GM12891 (cell line): ENCODE measurements at regions not wholly inside any gene's neighbourhood (a gene's known extent, or its start where the extent isn't known, plus 50 kb on each side); places are given as distances from the start of the nearest gene placed in this dataset.
A peak's percentile ranks its signal among the peaks of the same experiment; 100 is the strongest.

ENCODE experiments used
- DNase-seq: peaks from one replicate; pipeline ENCODE4 v3.0.0; 2011; ENCODE audit warnings: low spot score; ENCODE audit not compliant: insufficient read length
- FAIRE-seq: peaks from 2 replicates; lab custom pipeline; 2011; peaks lifted over from hg19 to GRCh38; lab: Jason Lieb, UNC
- PAX5 ChIP-seq: IDR thresholded peaks from 2 replicates; pipeline ENCODE4 v1.6.1; 2011; ENCODE audit warnings: low read length, moderate library complexity, mild to moderate bottlenecking; ENCODE audit not compliant: insufficient read depth, severe bottlenecking
- POLR2AphosphoS5 ChIP-seq: IDR thresholded peaks from 2 replicates; pipeline ENCODE4 v1.6.1; 2011; ENCODE audit warnings: low read depth, low read length, control low read depth
- POU2F2 ChIP-seq: IDR thresholded peaks from 2 replicates; pipeline ENCODE4 v1.6.1; 2011; ENCODE audit warnings: low read depth, mild to moderate bottlenecking, control low read depth, low read length, moderate library complexity
- SPI1 ChIP-seq: IDR thresholded peaks from 2 replicates; pipeline ENCODE4 v1.6.1; 2011; ENCODE audit warnings: low read depth, low read length, control low read depth
- TAF1 ChIP-seq: IDR thresholded peaks from 2 replicates; pipeline ENCODE4 v1.6.1; 2011; ENCODE audit warnings: low read depth, low read length, control low read depth

DNA sequence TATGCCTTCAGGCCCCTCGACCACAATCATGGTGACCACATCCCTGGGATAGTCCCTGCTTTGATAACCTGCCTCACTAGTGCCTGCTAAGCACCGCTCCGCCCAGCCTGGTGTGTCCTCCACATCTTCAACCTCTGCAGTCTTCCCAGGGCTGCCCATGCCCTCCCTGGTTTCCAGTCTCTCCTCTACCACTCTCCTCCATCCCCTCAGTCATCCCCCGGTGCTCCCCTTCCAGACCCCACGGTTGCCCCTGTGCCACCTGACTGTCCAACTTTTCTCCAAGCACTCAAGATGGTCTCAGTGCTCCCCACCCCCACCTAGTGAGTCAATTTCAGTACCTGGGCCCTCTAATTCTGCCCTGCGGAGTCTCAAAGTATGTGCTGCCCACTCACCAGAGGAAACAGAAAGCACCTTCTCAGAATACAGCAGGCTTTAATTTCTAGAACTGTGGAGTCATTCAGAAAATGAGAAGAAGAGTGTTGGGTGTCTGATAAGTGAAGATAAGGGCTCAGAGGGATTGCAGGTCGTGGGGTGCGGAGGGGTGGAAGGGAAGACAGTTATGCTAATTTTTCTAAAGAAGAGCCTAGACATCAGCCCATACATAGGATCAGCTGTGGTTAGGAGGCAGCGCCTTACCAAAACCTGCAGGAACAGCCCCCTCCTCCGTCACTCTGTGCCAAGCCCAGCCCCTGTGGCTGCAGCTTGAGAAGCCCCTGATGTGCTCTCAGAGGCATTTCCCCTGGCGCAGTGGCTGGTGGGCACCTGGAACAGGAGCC, 53.6 kb upstream of the CAB39 start:
- TF ChIP-seq SPI1 (0 out of 2 replicates have a peak, but pooled peaks have one; percentile 19), TAF1 (no peak), POU2F2 (peak; percentile 98), PAX5 (peak; percentile 1), POLR2AphosphoS5 (no peak; the same call in 1 of the 2 replicates)
- DNase-seq (no peak), FAIRE-seq (peak; percentile 96)

DNA sequence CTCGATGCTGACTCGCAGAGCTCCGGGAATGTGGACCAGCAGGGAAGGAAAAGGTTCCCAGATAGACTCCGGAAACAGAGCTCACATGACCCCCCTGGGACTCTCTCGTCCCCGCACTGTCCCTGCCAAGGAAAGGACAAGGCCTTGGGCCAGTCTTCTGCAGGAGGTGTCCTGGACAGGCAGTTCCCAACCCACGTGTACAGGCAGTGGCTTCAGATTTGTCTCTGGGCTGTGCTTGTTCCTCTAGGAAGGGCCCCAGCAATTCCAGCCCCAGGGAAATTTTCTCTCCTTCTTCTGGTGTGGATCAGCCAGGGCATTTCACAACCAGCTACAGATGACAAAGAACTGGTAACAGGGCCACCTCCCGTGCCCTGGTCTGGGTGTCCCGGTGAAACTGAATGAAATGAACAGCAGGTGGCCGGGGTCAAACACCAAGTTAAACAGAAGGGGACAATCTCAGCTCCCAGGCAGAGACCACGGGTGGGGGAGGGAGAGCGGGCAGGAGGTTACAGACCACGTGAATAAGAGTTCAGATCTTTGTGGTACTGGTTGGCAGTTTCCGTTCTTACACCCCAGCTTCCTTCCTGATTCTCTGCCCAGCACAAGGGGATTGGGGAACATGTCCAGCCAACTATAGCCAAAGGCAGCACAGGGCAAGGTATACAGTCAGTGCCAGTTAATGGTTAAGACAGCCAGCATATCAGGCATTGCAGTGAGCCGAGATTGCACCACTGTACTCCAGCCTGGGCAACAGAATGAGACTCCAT, 52.2 kb upstream of the CAB39 start:
- TF ChIP-seq SPI1 (no peak), TAF1 (no peak)
- DNase-seq (no peak), FAIRE-seq (no peak)

DNA sequence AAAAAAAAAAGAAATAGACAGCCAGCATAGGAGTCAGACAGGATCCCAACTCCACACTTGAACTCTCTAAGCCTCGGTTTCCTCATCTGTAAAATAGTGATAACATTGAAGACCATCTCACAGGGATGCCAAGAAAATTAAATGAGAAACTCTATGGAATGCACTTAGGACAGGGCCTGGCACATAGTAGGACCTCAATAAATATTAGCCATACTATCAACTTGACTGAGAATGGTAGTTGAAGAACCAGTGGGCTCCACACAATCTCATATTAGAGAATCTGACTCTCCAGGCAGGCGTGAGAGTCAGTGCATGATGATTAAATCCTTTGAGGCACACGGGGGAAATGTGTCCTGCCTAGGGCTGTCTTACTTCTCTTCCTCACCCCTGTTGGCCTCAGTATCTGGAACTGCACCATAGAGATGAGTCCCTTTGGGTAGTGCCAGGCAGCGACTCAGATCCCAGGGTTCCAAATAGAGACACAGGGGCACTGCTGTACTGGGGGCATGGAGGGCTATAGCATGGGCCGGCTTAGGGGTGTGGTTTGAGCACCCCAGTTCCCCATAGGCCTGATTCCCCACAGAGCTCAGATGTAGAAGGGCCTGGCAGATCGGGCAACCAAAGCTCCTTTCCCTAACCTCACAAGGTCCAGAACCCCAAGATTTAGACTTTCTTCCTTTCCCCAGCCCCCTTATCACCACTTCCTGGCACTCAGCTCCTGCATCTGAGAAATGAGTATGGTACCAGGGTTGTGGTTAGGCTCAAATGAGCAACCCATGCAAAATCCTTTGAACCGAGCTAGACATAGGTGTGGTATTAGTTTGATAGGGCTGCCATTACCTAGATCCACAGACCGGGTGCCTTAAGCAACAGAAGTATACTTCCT, 51.3 kb upstream of the CAB39 start:
- DNase-seq = no peak
- TF ChIP-seq POU2F2 (peak; percentile 86), SPI1 (peak; percentile 52; the same call in 1 of the 2 replicates), TAF1 (no peak)
- FAIRE-seq = peak; percentile 98
